LNCaP clone FGC (cell line): ENCODE measurements at regions not wholly inside any gene's neighbourhood (a gene's known extent, or its start where the extent isn't known, plus 50 kb on each side); places are given as distances from the start of the nearest gene placed in this dataset.

Experiments
- DNase-seq: peaks from one replicate; pipeline ENCODE4 v3.0.0-alpha.2; 2011; ENCODE audit warnings: low read depth
- H3K4me3 ChIP-seq: 2 replicates; pipeline ENCODE4 v1.5.1; 2011; ENCODE audit warnings: mild to moderate bottlenecking, low read depth, low read length, control low read depth
- CTCF ChIP-seq: IDR thresholded peaks from 2 replicates; pipeline ENCODE4 v1.5.1; 2012; ENCODE audit warnings: mild to moderate bottlenecking; ENCODE audit not compliant: control insufficient read depth, insufficient read depth; ENCODE audit errors: extremely low read depth

- no peak for DNase-seq
- no peak for TF ChIP-seq CTCF
- no peak overlapping the region for H3K4me3 ChIP-seq
Measured at GRCh38 chr4:163649557-163650091, 155.1 kb downstream of the TMA16 start.

GRCh38 chr4:163651761-163652160 is 157.3 kb downstream of the TMA16 start:
- no peak overlapping the region for H3K4me3 ChIP-seq
- DNase-seq = no peak
- no peak for TF ChIP-seq CTCF

GRCh38 chr4:163654621-163655020 is 160.1 kb downstream of the TMA16 start:
- no peak for DNase-seq
- no peak overlapping the region for H3K4me3 ChIP-seq
- TF ChIP-seq CTCF = no peak

- no peak for TF ChIP-seq CTCF
- no peak for DNase-seq
- H3K4me3 ChIP-seq = no peak overlapping the region
Measured at GRCh38 chr4:163660636-163661035, 166.1 kb downstream of the TMA16 start.

- no peak overlapping the region for H3K4me3 ChIP-seq
- no peak for DNase-seq
- TF ChIP-seq CTCF = no peak
Measured at GRCh38 chr4:163662768-163663167, 168.3 kb downstream of the TMA16 start.

GRCh38 chr4:163663454-163664225 is 169.2 kb downstream of the TMA16 start:
- DNase-seq = no peak
- no peak for TF ChIP-seq CTCF
- H3K4me3 ChIP-seq = no peak overlapping the region

GRCh38 chr4:163665101-163665500 is 170.6 kb downstream of the TMA16 start:
- H3K4me3 ChIP-seq = no peak overlapping the region
- DNase-seq = no peak

More at GRCh38 chr4:163665101-163665500, 170.6 kb downstream of the TMA16 start:
- no peak for TF ChIP-seq CTCF
